Fibroblast of skin of right quadriceps (primary cell): ENCODE measurements at regions not wholly inside any gene's neighbourhood (a gene's known extent, or its start where the extent isn't known, plus 50 kb on each side); places are given as distances from the start of the nearest gene placed in this dataset.

ENCODE experiments used
- DNase-seq: peaks from one replicate; pipeline ENCODE4 v3.0.0-alpha.2; 2013

DNA sequence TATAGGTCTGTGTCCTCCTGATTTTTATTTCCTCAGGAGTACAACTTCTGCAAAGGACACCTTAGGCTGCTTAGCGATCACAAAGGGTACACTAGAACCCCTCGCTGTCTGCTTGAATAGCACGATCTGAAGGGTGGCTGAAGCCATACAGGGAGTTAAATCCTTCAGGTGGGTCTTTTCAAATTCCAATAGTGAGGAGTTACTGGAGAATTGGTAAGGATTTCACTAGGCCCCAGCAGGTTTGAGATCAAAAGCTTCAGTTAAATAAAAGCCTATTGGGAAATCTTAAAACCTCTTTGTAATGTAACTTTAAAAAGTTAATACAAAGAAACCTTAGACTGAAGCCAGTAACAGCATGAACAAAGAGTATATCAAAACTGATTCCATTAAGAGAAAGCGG lies 613.1 kb downstream of the ZEB2 start:
- no peak for DNase-seq

DNA sequence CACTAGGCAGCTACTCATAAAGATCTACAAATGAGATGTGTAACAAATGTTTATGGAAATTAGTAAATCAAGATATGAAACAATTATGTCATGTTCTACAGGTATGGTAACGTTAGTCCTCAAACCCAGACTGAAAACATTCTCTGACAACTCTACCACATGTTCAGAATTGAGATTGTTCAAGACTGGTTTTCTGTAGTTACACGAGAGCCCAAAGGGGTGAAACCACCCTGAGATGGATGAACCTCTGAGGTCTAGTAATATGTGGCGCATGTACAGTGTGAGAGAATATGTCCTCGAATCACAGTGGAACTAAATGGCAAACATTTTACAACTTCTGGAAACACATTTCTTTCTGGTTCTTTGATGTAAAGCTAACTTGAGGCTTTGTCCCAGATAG lies 614.3 kb downstream of the ZEB2 start:
- no peak for DNase-seq

DNA sequence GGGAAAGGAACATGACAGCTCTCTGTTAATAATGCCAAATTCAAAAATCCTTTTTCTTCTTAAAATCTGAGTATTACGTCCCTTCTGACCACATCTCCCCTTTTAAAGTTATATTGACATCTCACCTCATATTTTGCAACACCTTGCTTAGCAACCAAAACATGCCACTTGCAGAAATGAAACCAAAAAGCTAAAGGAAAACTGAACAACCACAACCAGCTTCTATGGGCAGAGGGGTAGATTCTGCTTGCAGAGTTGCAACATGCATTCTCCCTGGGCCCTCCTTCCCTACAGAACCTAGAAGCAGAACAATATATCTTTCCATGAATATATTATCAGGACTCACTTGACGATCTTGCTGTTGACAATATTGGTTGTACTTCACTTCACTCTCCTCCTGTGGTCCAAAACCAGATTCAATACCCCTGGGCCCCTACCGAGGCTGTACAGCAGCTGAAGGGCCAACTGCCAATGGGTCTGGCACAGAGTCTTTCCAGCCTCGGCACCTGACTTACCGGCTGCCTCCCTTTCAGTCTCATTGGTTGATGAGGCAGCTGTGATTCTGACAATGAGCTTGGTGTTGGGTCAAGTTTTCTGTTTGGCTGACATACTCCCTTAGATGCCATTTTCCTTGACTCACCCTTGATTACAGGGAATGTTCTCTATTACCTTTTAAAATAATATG lies 616.6 kb downstream of the ZEB2 start:
- no peak for DNase-seq

DNA sequence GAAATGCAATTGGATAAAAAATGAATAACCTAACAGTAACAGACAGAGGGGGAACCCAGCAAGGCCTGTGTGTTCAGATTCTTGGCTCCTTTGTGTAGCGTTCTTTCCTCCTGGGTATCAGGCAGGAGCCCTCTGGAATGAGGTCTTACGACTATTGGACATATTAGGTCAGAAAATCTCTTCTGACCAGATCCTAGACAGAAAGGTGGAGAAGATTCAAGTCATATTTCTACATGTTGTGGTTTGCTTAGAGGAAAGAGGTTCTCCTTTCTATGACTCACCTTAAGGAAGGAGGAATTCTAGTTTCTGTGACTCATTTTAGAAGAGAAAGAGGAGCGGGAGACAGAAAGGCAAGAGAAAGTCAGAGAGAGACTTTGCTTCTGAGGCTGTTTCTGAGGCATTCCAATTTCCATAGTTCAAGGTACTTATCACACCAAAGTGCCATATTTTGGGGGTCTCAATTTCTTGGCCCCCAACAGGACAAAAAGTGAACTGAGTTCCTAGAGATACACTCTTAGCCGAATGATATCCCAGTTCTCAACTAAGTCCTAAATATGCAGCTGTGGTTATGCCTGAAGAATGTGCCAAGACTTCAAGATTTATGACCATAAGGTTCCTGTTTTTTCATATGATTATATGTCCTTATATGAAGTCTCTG lies 618.6 kb downstream of the ZEB2 start:
- DNase-seq: peak; percentile 94

DNA sequence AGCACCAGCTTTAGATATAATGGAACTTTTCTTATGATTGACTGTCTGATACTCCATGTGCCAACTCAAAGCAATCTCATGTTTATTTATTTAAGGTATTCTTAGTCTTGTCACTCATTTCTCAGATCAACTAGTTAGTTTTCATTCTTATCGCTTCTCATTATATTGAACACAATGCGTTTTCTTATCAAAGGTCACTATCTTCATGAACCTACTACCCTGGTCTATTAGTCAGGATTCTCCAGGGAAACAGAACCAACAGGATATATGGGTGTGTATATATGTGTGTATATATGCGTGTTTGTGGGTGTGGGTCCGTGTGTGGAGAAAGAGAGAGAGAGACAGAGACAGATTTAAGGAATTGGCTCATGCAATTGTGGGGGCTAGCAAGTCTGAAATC lies 619.9 kb downstream of the ZEB2 start:
- no peak for DNase-seq

DNA sequence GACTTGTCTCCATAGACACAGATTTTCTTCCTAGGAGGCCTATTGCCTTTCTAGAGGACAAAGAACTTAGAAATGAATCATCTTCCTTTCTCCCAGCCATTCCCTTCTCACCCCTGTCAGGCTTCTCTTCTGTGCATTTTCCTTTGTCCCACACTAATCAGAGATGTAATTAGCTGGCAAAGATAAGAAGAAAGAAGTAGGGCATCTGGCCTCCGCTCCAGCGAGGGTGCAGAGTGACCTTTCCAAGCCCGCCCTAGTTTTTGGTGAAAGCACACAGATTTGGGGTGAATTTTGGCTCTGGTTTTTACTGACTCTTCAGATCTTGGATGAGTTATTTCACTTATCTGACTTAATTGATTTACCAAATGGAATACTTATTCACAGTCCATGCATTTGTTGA lies 626.5 kb downstream of the ZEB2 start:
- DNase-seq: no peak

DNA sequence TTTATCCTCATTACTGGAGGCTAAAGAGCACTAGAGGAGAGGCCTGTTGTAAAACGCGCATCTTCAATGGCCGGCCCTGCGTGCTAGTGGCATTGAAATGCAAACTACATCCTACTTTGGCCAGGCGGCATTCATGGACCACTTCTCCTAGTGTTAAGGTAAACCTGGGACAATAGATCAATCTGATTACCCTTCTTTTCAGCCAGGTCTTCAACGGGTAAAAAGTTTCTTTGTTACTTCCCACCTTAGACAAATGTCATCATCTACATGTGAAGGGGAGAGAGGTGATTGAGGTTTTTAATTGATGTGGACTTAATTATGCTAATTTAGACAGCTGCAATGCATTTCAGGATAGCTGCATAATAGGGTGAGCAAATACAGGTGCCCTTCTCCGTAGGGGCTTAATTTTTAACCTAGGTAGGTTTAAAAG lies 628.0 kb downstream of the ZEB2 start:
- DNase-seq: no peak

DNA sequence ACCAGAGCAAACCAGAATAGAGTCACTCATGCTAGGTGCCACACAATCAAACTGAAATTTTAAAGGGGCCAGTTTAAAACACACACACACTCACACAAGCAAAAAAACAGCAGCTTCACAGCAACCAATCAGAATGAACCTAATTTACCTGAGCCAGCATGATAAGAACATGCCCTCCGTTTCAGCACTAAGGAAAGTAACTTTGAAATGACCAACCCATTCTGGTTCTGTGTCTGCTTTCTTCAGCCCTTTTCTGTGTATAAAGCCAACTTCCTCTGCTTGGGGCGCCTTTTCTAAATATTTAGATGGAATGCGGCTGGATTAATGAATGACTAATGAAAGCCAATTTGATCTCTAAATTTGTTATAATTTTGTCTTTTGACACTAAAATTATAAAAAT lies 629.1 kb downstream of the ZEB2 start:
- DNase-seq: no peak

DNA sequence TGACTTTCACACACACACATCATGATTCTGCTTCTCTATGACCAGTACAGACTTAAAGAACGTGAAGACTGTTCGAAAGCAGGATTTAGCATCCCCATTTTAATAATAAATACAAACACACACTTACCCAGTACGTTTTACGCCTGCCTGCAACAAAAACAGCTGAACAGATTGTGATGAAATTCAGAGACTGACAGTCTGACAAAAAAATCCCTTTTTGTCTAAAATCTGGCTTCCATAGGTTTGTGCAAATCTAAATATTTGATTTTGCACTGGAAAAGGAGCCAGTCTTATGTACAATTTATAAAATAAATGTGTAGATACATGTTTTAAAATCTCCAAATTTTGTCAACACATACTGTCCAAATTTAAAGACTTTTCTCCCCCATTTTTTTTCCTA lies 630.7 kb downstream of the ZEB2 start:
- no peak for DNase-seq

DNA sequence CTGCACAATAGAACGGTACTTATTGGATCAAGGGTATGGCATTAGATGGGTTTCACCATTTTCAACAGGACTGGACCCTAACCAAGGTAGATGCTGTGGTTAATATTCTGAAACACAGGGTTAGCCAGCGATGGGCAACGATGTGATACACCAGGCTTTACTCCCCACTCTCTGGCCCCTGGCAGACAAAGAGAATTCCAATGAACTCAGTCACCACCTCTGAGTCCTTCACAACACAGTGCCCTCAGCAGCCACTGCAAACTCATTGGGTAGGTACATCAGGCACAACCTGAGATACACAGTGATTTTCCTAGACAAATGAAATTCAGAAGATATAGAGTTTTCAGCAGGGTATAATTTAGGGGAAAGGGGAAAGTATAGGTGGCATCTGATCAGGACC lies 634.5 kb downstream of the ZEB2 start:
- DNase-seq: no peak

DNA sequence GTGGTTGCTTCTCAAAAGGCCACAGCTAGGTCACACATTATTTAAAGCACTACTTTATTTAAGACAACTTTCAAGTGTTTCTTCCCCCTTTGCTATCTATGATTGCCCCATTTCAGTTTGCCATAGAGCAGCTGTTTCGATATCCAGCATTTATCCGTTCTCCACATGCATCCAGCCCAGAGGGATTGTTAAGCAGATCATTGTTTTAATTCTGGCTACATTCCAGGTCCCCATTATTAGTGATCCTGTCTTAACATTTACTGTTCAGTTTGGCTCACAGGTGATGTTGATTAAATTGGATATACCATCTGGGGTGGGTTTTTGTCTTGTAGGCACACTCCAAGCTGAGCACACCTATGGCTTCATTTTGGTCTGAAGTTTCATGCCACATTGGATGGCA lies 638.7 kb downstream of the ZEB2 start:
- no peak for DNase-seq

DNA sequence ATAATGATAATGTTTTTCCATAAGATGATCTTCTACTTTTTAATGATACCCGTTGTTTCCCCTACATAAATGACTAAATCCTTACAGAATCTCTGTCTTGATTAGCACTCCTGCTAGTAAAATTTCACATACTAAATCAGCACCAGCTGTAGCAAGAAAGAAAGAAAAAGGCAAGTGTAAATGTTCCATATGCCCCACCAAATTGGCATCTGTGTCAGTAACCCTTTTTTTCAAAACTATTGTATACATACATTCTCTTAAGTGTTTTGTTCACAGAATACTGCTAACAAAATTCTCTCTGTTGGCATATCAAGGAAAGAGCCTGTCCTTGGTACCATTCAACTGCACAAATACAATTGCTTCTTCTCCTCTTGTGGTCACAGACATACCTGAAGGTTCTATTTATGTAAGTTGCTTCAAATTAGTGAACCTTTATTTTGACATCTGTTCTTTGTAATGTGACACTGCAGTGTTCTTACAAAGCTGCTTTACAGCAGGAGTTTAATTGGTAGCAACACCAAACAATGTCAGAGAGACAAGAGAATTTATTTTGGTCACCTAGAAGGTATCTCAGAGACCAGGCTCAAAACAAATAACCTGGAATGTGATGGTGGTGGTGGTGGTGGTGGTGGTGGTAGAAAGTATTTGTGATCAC lies 641.9 kb downstream of the ZEB2 start:
- no peak for DNase-seq

DNA sequence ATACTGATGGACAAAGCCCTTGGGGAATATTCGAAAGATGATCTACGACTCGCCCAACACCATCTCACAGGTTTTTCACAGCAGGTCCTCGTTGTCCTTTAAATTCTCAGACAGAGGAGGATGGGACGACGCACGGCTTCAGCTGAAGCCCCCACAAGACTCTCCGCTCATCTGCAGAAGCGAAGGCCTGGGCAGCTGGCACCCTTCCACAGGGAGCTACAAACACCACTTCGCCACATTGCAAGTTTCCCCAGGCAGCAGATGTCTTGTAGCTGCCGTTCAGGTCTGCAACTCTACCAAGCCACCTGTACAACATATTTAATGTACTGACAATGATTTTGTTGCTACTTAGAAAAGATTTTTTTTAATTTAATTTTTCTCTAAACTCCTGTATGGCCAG lies 642.9 kb downstream of the ZEB2 start:
- DNase-seq: no peak

DNA sequence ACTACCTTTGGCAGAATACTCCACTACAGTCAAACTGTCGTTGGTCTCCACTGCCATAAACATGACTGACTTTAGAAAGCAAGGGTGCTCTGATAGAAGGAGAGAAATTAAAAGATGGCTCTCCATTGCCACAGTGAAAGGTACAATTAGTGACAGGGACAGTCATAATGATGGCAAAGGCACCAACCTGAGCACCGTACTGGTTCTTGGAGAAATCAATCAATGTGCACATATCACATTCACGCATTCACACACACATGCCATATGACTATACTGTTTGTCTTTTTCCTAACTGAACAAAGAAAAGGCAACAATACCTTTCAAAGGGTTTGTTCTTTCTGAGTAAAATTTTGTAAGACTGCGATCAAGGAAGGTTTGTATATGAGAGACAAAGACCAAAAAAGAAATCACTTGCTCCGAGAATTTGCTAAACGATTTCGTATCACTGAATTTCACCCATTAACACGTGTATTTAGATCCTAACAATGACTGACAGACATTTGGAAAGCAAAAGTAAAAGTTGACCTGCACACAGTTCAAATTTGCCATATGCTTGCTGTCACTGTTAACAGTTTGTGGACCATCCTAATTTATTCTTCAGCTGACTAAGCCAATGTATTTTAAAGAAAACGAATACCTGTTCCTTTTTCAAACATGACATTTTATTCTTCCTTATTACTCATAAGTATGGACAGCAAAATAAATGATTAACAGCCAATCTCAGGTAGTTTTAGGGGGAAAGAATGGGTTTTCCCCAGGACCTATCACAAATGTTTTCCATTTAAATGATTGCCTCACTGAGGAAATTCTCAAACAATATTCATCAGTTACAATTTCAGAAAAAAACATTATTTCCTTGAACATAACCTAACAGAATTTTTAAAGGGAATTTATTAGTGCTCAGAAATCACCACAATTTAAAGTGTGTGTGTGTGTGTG lies 644.4 kb downstream of the ZEB2 start:
- no peak for DNase-seq

DNA sequence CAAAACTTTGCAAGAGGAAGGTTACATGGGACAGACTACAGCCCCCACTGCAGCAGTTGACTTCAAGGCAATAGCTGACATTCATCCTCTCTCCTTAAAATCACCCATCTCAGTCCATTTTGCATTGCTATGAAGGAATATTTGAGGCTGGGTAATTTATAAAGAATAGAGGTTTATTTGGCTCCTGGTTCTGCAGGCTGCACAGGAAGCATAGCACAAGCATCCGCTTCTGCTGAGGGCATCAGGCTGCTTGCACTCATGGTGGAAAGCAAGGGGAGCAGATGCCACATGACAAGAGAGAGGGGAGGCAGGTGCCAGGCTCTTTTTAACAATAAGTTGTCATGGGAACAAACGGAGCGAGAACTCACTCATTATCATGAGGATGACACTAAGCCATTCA lies 646.0 kb downstream of the ZEB2 start:
- DNase-seq: no peak

DNA sequence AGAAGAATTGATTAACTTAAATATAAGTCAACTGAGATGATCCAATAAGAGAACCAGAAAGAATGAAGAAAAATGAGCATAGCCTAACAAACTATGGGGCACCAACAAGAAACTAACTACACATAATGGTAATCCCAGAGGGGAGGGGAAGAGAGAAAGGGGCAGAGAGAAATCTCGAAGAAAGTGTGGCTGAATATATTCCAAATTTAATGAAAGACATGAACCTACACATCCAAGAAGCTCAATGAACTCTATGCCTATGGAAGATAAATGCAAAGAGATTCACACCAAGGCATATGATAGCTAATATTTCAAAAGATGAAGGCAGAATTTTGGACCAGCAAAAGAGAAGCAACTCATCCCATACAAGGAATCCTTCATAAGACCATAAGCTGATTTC lies 649.2 kb downstream of the ZEB2 start:
- no peak for DNase-seq

DNA sequence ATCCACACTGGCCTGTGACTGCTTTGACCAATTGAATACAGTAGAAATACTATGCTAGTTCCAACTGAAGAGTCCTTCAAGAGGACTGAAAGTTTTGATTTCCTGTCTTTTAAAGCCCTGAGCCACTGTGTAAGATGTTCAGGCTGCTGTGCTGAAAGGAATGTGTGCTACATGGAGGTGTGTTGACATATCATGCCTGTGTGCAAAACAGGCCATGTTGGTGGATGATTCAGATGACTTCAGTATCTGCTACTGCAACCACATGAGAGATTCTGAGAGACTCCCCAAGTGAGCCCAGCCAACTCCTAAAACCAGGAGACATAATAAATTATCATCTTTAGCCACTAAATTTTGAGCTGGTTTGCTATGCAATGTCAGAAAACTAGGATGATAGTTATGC lies 662.9 kb downstream of the ZEB2 start:
- DNase-seq: peak; percentile 57

DNA sequence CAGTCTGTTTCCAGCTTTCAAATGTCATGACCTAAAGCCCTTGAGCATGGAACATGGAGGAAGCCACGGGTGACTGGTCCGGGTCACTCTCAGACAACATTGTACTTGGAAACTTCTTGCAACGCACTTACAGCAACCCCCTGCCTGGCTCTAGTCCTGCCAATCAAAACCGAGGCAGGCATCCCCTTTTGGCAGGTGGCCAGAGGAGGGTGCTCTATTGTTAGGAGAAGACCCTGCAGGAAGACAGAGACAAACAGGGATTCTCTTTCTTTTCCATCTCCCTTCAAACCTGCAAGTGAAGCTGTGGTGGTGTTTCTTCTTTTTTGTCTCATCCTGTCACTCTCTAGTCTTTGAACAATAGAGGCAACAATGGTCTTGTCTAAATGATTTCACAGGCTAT lies 667.2 kb downstream of the ZEB2 start:
- no peak for DNase-seq

DNA sequence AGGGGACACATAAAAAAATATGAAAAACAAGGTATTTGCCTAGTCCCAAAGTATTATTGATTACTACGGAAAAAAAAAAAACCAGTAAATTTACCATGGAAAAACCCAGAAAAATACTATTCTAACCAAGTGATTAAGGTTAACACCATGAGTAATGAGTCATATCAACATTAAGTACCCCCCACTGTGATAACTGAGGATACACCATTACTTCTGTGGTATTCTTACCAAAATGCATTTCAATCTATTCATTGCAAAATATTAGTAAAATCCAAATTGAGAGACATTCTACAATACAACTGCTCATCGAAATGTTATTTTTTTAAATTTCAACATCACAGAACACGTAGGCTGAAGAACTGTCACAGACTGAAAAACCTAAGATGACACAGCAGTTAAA lies 669.8 kb downstream of the ZEB2 start:
- peak; percentile 25 for DNase-seq

DNA sequence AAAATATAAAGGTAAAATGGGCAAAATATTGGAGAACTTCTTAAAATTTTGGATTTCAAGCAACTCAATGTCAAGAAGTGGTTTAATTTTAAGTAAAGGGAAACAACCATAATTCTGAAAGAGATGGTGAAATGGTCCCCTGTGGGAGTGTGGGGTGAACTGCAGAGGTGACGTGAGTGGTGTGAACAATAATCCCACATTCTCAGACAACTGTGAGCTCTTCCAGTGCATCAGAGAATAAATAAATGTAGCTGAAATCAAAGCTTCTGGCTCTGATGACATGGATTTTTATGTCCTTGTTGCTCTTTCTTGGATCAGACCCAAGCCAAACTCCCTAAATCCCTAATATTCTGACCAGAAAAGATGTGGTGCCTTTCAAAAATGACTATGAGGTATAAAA lies 672.7 kb downstream of the ZEB2 start:
- DNase-seq: peak; percentile 14

DNA sequence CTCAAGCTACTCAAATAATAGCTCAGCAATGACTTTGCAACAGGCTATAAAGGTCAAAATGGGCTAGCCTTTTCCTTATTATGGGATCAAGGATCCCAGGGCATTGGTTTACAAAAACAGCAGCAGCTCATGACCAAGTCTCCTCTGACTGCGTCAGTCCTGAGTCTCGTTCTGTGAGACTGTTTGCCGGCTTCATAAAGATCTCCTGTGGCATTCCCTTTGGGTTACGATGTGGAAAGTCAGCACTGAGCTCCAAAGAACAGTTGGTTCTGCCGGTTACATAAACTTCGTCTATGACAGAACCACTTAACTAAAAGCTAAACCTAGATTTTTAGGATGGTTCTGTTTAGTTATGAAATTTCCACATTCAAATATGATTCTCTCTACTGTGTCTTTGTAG lies 674.9 kb downstream of the ZEB2 start:
- no peak for DNase-seq

DNA sequence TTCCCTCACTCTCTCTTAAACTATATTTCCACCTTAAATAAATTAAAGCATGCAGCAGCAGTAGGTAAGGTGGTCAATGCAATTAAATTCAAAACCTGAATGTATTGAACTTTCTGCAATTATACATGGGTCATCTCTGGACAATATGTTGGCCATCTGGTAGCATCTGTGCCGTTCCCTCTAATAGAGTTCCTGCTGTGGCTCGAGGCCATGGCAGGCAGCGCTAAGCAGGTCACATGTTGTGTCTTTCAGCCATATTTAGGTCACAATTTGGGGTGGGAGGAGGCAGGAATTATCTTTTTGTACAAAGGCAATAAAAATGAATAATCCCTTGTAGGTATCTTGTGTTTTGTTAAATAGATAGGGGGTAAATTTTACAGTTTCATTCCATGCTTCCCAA lies 676.2 kb downstream of the ZEB2 start:
- DNase-seq: no peak

DNA sequence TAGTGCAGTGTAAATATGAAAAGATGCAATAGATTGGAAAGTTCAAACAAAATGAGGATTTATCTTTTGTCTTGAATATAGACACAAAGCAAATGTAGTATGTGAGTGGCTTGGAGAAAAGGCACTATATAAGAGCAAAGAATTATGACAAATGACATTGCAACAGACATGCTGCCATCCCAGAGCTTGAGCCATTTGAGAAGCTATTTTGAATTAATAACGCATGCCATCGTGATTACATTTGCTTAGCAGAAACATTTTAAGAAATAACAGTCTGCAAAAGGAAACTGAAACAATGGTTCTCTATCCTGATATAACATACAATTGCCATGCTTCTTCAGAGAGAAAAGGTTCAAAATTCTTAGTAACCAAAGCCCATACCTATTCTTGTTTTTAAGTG lies 677.1 kb downstream of the ZEB2 start:
- no peak for DNase-seq
